Activated CD8-positive, alpha-beta T cell treated with anti-CD3 and anti-CD28 coated beads for 36 hours (primary cell): ENCODE measurements at regions not wholly inside any gene's neighbourhood (a gene's known extent, or its start where the extent isn't known, plus 50 kb on each side); places are given as distances from the start of the nearest gene placed in this dataset.

Experiments
- ATAC-seq: fragments of 200-7000 bp; cut with Tn5 transposase; one replicate; pipeline ENCODE4 v1.10.0; 2021; ENCODE audit warnings: mild to moderate bottlenecking, moderate library complexity
- CTCF ChIA-PET: fragments of 350-600 bp; sonication (Branson Sonifier 250); formaldehyde crosslinking; loops from one replicate; lab custom pipeline; 2021; ENCODE audit warnings: antibody characterized with exemption; lab: Charles Lee
- POLR2A ChIA-PET: fragments of 350-600 bp; sonication (Branson Sonifier 250); formaldehyde crosslinking; loops from one replicate; lab custom pipeline; 2021; ENCODE audit warnings: antibody characterized with exemption; lab: Charles Lee
- DNase-seq: peaks from one replicate; pipeline ENCODE4 v3.0.0-alpha.2; 2020
- H3K27ac Mint-ChIP-seq: one replicate; pipeline ENCODE4 v1.8.0; 2021; ENCODE audit warnings: mild to moderate bottlenecking, mixed read lengths
- H3K27me3 Mint-ChIP-seq: one replicate; pipeline ENCODE4 v1.8.0; 2021; ENCODE audit warnings: mixed read lengths
- H3K36me3 Mint-ChIP-seq: one replicate; pipeline ENCODE4 v1.8.0; 2021; ENCODE audit warnings: low read depth, mixed read lengths
- H3K4me1 Mint-ChIP-seq: one replicate; pipeline ENCODE4 v1.8.0; 2021; ENCODE audit warnings: low read depth, mixed read lengths
- H3K4me3 Mint-ChIP-seq: one replicate; pipeline ENCODE4 v1.8.0; 2021; ENCODE audit warnings: mild to moderate bottlenecking, moderate library complexity, mixed read lengths
- H3K9me3 Mint-ChIP-seq: one replicate; pipeline ENCODE4 v1.8.0; 2021; ENCODE audit warnings: mixed read lengths
- CTCF ChIP-seq: fragments of 200-600 bp; IDR thresholded peaks from one replicate; pipeline ENCODE4 v1.8.0; 2022; ENCODE audit warnings: antibody characterized with exemption, mild to moderate bottlenecking
- intact Hi-C: fragments of 100-400 bp; cut with micrococcal nuclease; formaldehyde crosslinking; loops from one replicate; pipeline ENCODE4 v1.10.0; 2022

- Mint-ChIP-seq H3K4me1 (peaks cover 9% of the 10 kb centered on the region), H3K27me3 (no peaks in the 10 kb centered on the region), H3K9me3 (no peaks in the 10 kb centered on the region), H3K4me3 (no peak overlapping the region), H3K27ac (no peak overlapping the region), H3K36me3 (no peaks in the 10 kb centered on the region)
- ATAC-seq (no peak), DNase-seq (no peak)
- ChIA-PET CTCF (no interaction called here), POLR2A (no interaction called here)
- no peak for TF ChIP-seq CTCF
- intact Hi-C loops = no loop called here
These were observed 215.3 kb downstream of the FOXA2 start for GRCh38 chr20:22369100-22369499.

- Mint-ChIP-seq H3K27ac (no peak overlapping the region), H3K36me3 (no peaks in the 10 kb centered on the region), H3K4me1 (peaks cover 9% of the 10 kb centered on the region), H3K27me3 (no peaks in the 10 kb centered on the region), H3K4me3 (no peak overlapping the region), H3K9me3 (peaks cover 3% of the 10 kb centered on the region)
- TF ChIP-seq CTCF = no peak
- POLR2A ChIA-PET = no interaction called here
- intact Hi-C loops = no loop called here
- CTCF ChIA-PET = no interaction called here
- no peak for DNase-seq
- ATAC-seq = no peak
These were observed 216.1 kb downstream of the FOXA2 start for GRCh38 chr20:22368235-22368634.

GRCh38 chr20:22366631-22367030 is 217.7 kb downstream of the FOXA2 start:
- no peak overlapping the region for H3K4me3 Mint-ChIP-seq
- intact Hi-C loops = no loop called here
- no peak for ATAC-seq
- DNase-seq = no peak
- H3K9me3 Mint-ChIP-seq = peaks cover 3% of the 10 kb centered on the region
- H3K27me3 Mint-ChIP-seq = no peaks in the 10 kb centered on the region
- H3K27ac Mint-ChIP-seq = no peak overlapping the region
- ChIA-PET POLR2A (no interaction called here), CTCF (no interaction called here)
- peaks cover 3% of the 10 kb centered on the region for H3K4me1 Mint-ChIP-seq
- no peak for TF ChIP-seq CTCF
- no peaks in the 10 kb centered on the region for H3K36me3 Mint-ChIP-seq

- no peaks in the 10 kb centered on the region for H3K36me3 Mint-ChIP-seq
- intact Hi-C loops = no loop called here
- no peak overlapping the region for H3K27ac Mint-ChIP-seq
- no peak overlapping the region for H3K4me3 Mint-ChIP-seq
- no peak for TF ChIP-seq CTCF
- no peak for ATAC-seq
- ChIA-PET CTCF (interaction anchor here (6.1 kb wide), 1 partner anchor 15 kb away, joined by 24 read pairs; no protein-coding TSS in a partner anchor), POLR2A (no interaction called here)
- peaks cover 2% of the 10 kb centered on the region for H3K9me3 Mint-ChIP-seq
- peaks cover 1% of the 10 kb centered on the region for H3K27me3 Mint-ChIP-seq
- H3K4me1 Mint-ChIP-seq = no peaks in the 10 kb centered on the region
- DNase-seq = no peak
These were observed 229.7 kb downstream of the FOXA2 start for GRCh38 chr20:22354647-22355046.

GRCh38 chr20:22353586-22353985 is 230.8 kb downstream of the FOXA2 start:
- intact Hi-C loops = no loop called here
- no peak for ATAC-seq
- H3K27ac Mint-ChIP-seq = no peak overlapping the region
- TF ChIP-seq CTCF = no peak
- CTCF ChIA-PET = interaction anchor here (6.1 kb wide), 1 partner anchor 14 kb away, joined by 24 read pairs; no protein-coding TSS in a partner anchor
- H3K27me3 Mint-ChIP-seq = peaks cover 1% of the 10 kb centered on the region
- POLR2A ChIA-PET = no interaction called here
- H3K9me3 Mint-ChIP-seq = peaks cover 2% of the 10 kb centered on the region
- no peaks in the 10 kb centered on the region for H3K36me3 Mint-ChIP-seq
- H3K4me1 Mint-ChIP-seq = no peaks in the 10 kb centered on the region
- H3K4me3 Mint-ChIP-seq = no peak overlapping the region
- DNase-seq = no peak
